Fibroblast of mammary gland (primary cell): ENCODE measurements at regions not wholly inside any gene's neighbourhood (a gene's known extent, or its start where the extent isn't known, plus 50 kb on each side); places are given as distances from the start of the nearest gene placed in this dataset.
A peak's percentile ranks its signal among the peaks of the same experiment; 100 is the strongest.

Experiments
- DNase-seq: peaks from one replicate; pipeline ENCODE4 v3.0.0-alpha.2; 2010; ENCODE audit warnings: low read depth
- H3K4me3 ChIP-seq: 2 replicates; pipeline ENCODE4 v1.5.1; 2011; ENCODE audit warnings: low read depth, mild to moderate bottlenecking, low read length, moderate library complexity; ENCODE audit not compliant: control insufficient read depth
- CTCF ChIP-seq: conservative IDR thresholded peaks from 2 replicates; pipeline ENCODE4 v1.5.1; 2011; ENCODE audit warnings: low read depth, low read length, inconsistent platforms; ENCODE audit not compliant: control insufficient read depth, insufficient read depth

- no peak for DNase-seq
- H3K4me3 ChIP-seq: no peak overlapping the region
- TF ChIP-seq CTCF: no peak
Measured at GRCh38 chr6:168902075-168902474, 351.6 kb downstream of the THBS2 start.

- no peak for TF ChIP-seq CTCF
- H3K4me3 ChIP-seq: no peak overlapping the region
- DNase-seq: no peak
Measured at GRCh38 chr6:168901076-168901475, 352.6 kb downstream of the THBS2 start.

- TF ChIP-seq CTCF: no peak
- DNase-seq: no peak
- no peak overlapping the region for H3K4me3 ChIP-seq
Measured at GRCh38 chr6:168896321-168896720, 357.3 kb downstream of the THBS2 start.

- peak overlapping the region; percentile 3 for H3K4me3 ChIP-seq
- peak; percentile 94 for TF ChIP-seq CTCF
- peak; percentile 73 for DNase-seq
Measured at GRCh38 chr6:168895102-168895812, 358.4 kb downstream of the THBS2 start.

- DNase-seq: no peak
- no peak for TF ChIP-seq CTCF
Measured at GRCh38 chr6:168892031-168892430, 361.6 kb downstream of the THBS2 start.

GRCh38 chr6:168890981-168891365, 362.7 kb downstream of the THBS2 start:
- H3K4me3 ChIP-seq: no peak overlapping the region
- DNase-seq: no peak
- no peak for TF ChIP-seq CTCF

More at GRCh38 chr6:168892031-168892430, 361.6 kb downstream of the THBS2 start:
- H3K4me3 ChIP-seq: no peak overlapping the region

GRCh38 chr6:168890306-168890980, 363.2 kb downstream of the THBS2 start:
- no peak overlapping the region for H3K4me3 ChIP-seq
- DNase-seq: no peak

More at GRCh38 chr6:168890306-168890980, 363.2 kb downstream of the THBS2 start:
- TF ChIP-seq CTCF: no peak
